ENCODE measurements at regions not wholly inside any gene's neighbourhood (a gene's known extent, or its start where the extent isn't known, plus 50 kb on each side); places are given as distances from the start of the nearest gene placed in this dataset.
"Not testable (repeated sequence)": the region's sequence is repeated elsewhere in the genome, so short reads cannot be mapped to it uniquely, and the experiment has no call there.

- intact Hi-C loops (cut with DNase I; ENCODE audit: low total_unique reads) = no loop called here
- WGBS, 2 donors = 32 to 38% methylated on average over 2 of the region's 2 CpGs
- no peaks in the 10 kb centered on the region for H3K4me1 ChIP-seq
- TF ChIP-seq POLR2A (IDR thresholded peaks at IDR 0.05) (no peak), CTCF (IDR thresholded peaks at IDR 0.05) (no peak)
- H3K27ac ChIP-seq = no peak overlapping the region
- peak; percentile 13 for DNase-seq
- no peak overlapping the region for H3K4me3 ChIP-seq
- no peaks in the 10 kb centered on the region for H3K27me3 ChIP-seq
- H3K36me3 ChIP-seq (ENCODE audit: low read depth, missing control alignments) = no peaks in the 10 kb centered on the region
- H3K9me3 ChIP-seq = no peaks in the 10 kb centered on the region
Measured at GRCh38 chrY:7719271-7719670, 807.7 kb upstream of the AMELY start.

DNA sequence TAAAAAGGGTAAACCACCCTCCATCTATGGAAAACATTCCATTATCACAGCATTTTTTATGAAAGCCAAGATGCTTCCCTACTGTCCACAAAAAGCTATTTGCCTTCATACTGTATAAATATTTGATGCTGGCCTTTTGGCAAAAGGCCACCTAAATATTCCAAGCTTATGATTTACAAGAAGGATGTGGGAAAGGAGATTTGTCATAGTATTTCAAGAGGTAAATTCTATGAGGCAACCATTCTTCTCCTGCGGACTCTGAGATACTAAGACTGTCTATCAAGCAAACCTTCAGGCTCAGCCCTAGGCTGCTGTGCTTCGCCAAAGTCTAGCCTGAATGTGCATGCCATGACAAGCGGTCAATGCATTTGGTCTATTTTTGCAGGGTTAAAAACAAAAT, 807.1 kb upstream of the AMELY start:
- Histone ChIP-seq H3K9me3 (no peaks in the 10 kb centered on the region), H3K4me1 (no peaks in the 10 kb centered on the region), H3K27ac (no peak overlapping the region), H3K4me3 (no peak overlapping the region), H3K27me3 (no peaks in the 10 kb centered on the region), H3K36me3 (ENCODE audit: low read depth, missing control alignments) (no peaks in the 10 kb centered on the region)
- WGBS, 2 donors = 97 to 100% methylated on average over 3 of the region's 3 CpGs
- DNase-seq = no peak
- intact Hi-C loops (cut with DNase I; ENCODE audit: low total_unique reads) = no loop called here
- TF ChIP-seq CTCF (IDR thresholded peaks at IDR 0.05) = no peak
- TF ChIP-seq POLR2A (IDR thresholded peaks at IDR 0.05) = no peak

- no peak overlapping the region for H3K27ac ChIP-seq
- no peaks in the 10 kb centered on the region for H3K4me1 ChIP-seq
- H3K36me3 ChIP-seq (ENCODE audit: low read depth, missing control alignments) = no peaks in the 10 kb centered on the region
- intact Hi-C loops (cut with DNase I; ENCODE audit: low total_unique reads) = no loop called here
- no peak for DNase-seq
- 88 to 93% methylated on average over 2 of the region's 2 CpGs for WGBS, 2 donors
- no peaks in the 10 kb centered on the region for H3K27me3 ChIP-seq
- no peak overlapping the region for H3K4me3 ChIP-seq
- TF ChIP-seq POLR2A (IDR thresholded peaks at IDR 0.05) = no peak
- H3K9me3 ChIP-seq = no peaks in the 10 kb centered on the region
Measured at GRCh38 chrY:7718126-7718525, 806.6 kb upstream of the AMELY start.

- Histone ChIP-seq H3K4me3 (no peak overlapping the region), H3K4me1 (no peaks in the 10 kb centered on the region), H3K27me3 (no peaks in the 10 kb centered on the region), H3K27ac (no peak overlapping the region), H3K9me3 (no peaks in the 10 kb centered on the region), H3K36me3 (ENCODE audit: low read depth, missing control alignments) (no peaks in the 10 kb centered on the region)
- TF ChIP-seq CTCF (IDR thresholded peaks at IDR 0.05) (no peak), POLR2A (IDR thresholded peaks at IDR 0.05) (no peak)
- WGBS, 2 donors = 24 to 63% methylated on average over 2 of the region's 2 CpGs
- DNase-seq = no peak
- intact Hi-C loops (cut with DNase I; ENCODE audit: low total_unique reads) = no loop called here
Measured at GRCh38 chrY:7714426-7714825, 802.9 kb upstream of the AMELY start.

DNA sequence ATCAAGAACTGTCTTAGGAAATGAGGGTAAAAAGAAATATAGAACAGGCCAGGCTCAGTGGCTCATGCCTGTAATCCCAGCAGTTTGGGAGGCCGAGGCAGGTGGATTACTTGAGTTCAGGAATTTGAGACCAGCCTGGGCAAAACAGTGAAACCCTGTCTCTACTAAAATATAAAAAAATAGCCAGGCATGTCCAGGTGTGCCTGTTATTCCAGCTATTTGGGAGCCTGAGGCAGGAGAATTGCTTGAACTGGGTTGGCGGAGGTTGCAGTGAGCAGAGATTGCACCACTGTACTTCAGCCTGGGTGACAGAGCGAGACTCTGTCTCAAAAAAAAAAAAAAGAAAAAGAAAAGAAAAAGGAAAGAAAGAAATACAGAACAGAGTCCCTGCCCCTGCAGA, 802.2 kb upstream of the AMELY start:
- H3K27ac ChIP-seq; H3K27me3 ChIP-seq; DNase-seq; intact Hi-C loops (cut with DNase I; ENCODE audit: low total_unique reads); H3K4me3 ChIP-seq; H3K4me1 ChIP-seq; H3K9me3 ChIP-seq; H3K36me3 ChIP-seq (ENCODE audit: low read depth, missing control alignments): not testable (repeated sequence)
- WGBS, 2 donors = 89 to 92% methylated on average over 3 of the region's 3 CpGs

- intact Hi-C loops (cut with DNase I; ENCODE audit: low total_unique reads) = no loop called here
- no peak overlapping the region for H3K27ac ChIP-seq
- H3K4me3 ChIP-seq = no peak overlapping the region
- no peaks in the 10 kb centered on the region for H3K9me3 ChIP-seq
- H3K27me3 ChIP-seq = no peaks in the 10 kb centered on the region
- TF ChIP-seq CTCF (IDR thresholded peaks at IDR 0.05) = no peak
- no peak for TF ChIP-seq POLR2A (IDR thresholded peaks at IDR 0.05)
- no peak for DNase-seq
- 87 to 91% methylated on average over 3 of the region's 3 CpGs for WGBS, 2 donors
- H3K36me3 ChIP-seq (ENCODE audit: low read depth, missing control alignments) = no peaks in the 10 kb centered on the region
- H3K4me1 ChIP-seq = no peaks in the 10 kb centered on the region
Measured at GRCh38 chrY:7712289-7712688, 800.7 kb upstream of the AMELY start.
